Loucy (cell line): ENCODE measurements at regions not wholly inside any gene's neighbourhood (a gene's known extent, or its start where the extent isn't known, plus 50 kb on each side); places are given as distances from the start of the nearest gene placed in this dataset.

Experiments used
- H2AFZ ChIP-seq: fragments of 200-600 bp; sonication (generic); 2 replicates; pipeline ENCODE4 v1.6.0; 2016; ENCODE audit warnings: antibody characterized with exemption, mild to moderate bottlenecking, low read length, moderate library complexity
- H3F3A ChIP-seq: fragments of 200-600 bp; 2 replicates; pipeline ENCODE4 v1.6.0; 2016; ENCODE audit warnings: antibody characterized with exemption, low read depth, mild to moderate bottlenecking
- H3K27me3 ChIP-seq: fragments of 200-600 bp; sonication (generic); 2 replicates; pipeline ENCODE4 v1.6.1; 2014; ENCODE audit warnings: low read length, mild to moderate bottlenecking; ENCODE audit not compliant: insufficient read depth, poor library complexity, severe bottlenecking
- H3K36me3 ChIP-seq: fragments of 200-600 bp; sonication (generic); 2 replicates; pipeline ENCODE4 v1.6.1; 2016; ENCODE audit warnings: low read length; ENCODE audit not compliant: insufficient read depth
- H3K4me1 ChIP-seq: fragments of 200-600 bp; sonication (generic); 2 replicates; pipeline ENCODE4 v1.5.1; 2014; ENCODE audit warnings: low read length, mild to moderate bottlenecking; ENCODE audit not compliant: insufficient read depth, poor library complexity, severe bottlenecking
- H3K4me2 ChIP-seq: fragments of 200-600 bp; sonication (generic); 2 replicates; pipeline ENCODE4 v1.6.0; 2014; ENCODE audit warnings: antibody characterized with exemption, low read length, low read depth, mild to moderate bottlenecking; ENCODE audit not compliant: poor library complexity, severe bottlenecking
- H3K4me3 ChIP-seq: fragments of 200-600 bp; sonication (generic); 2 replicates; pipeline ENCODE4 v1.5.1; 2014; ENCODE audit warnings: low read length, mild to moderate bottlenecking, mixed read lengths; ENCODE audit not compliant: poor library complexity, severe bottlenecking
- H3K79me2 ChIP-seq: fragments of 200-600 bp; sonication (generic); 2 replicates; pipeline ENCODE4 v1.6.1; 2014; ENCODE audit warnings: low read length; ENCODE audit not compliant: insufficient read depth
- H3K9ac ChIP-seq: fragments of 200-600 bp; sonication (generic); 2 replicates; pipeline ENCODE4 v1.6.0; 2014; ENCODE audit warnings: mild to moderate bottlenecking, low read depth, low read length, moderate library complexity; ENCODE audit not compliant: poor library complexity, severe bottlenecking
- H3K9me2 ChIP-seq: fragments of 200-600 bp; sonication (generic); replicated peaks from 2 replicates; pipeline ENCODE4 v1.6.1; 2016; ENCODE audit warnings: low read depth, low read length, mixed read lengths
- H3K9me3 ChIP-seq: fragments of 200-600 bp; sonication (generic); 2 replicates; pipeline ENCODE4 v1.6.1; 2014; ENCODE audit warnings: mild to moderate bottlenecking, antibody characterized with exemption, low read length, low read depth; ENCODE audit not compliant: insufficient read depth
- H4K20me1 ChIP-seq: fragments of 200-600 bp; sonication (generic); 2 replicates; pipeline ENCODE4 v1.6.0; 2014; ENCODE audit warnings: antibody characterized with exemption, low read length, mild to moderate bottlenecking; ENCODE audit not compliant: insufficient read depth, poor library complexity, severe bottlenecking
- EZH2phosphoT487 ChIP-seq: fragments of 200-600 bp; IDR thresholded peaks from 2 replicates; pipeline ENCODE4 v1.6.1; 2018; ENCODE audit warnings: antibody characterized with exemption, mild to moderate bottlenecking, moderate library complexity, borderline replicate concordance
- TF ChIP-seq, protein P1 (sequence below): fragments of 200-600 bp; sonication (generic); conservative IDR thresholded peaks from 2 replicates; pipeline ENCODE4 v1.5.1; 2014; ENCODE audit warnings: mild to moderate bottlenecking, antibody characterized with exemption, low read length

DNA sequence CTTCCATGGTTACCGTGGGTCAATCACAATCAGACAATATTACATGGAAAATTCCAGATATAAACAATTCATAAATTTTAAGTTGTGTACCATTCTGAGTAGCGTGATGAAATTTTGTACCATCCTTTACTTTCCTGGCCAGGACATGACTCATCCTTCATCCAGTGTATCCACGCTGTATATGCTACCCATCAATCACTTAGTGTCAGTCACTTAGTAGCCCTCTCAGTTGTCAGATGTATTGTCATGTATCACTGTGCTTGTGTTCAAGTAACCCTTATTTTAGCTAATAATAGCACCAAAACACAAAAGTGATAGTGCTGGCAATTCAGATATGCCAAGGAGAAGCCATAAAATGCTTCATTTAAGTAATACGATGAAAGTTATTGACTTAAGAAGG, 282.6 kb downstream of the CPS1 start:
- Histone ChIP-seq H4K20me1 (no peaks in the 10 kb centered on the region), H3F3A (no peaks in the 10 kb centered on the region), H3K4me1 (no peaks in the 10 kb centered on the region), H3K27me3 (no peaks in the 10 kb centered on the region), H3K9me2 (no peaks in the 10 kb centered on the region), H3K9me3 (no peaks in the 10 kb centered on the region), H3K4me3 (no peak overlapping the region), H3K4me2 (no peak overlapping the region), H3K36me3 (no peaks in the 10 kb centered on the region), H2AFZ (no peak overlapping the region), H3K79me2 (no peaks in the 10 kb centered on the region), H3K9ac (no peak overlapping the region)
- TF ChIP-seq, protein P1, sequence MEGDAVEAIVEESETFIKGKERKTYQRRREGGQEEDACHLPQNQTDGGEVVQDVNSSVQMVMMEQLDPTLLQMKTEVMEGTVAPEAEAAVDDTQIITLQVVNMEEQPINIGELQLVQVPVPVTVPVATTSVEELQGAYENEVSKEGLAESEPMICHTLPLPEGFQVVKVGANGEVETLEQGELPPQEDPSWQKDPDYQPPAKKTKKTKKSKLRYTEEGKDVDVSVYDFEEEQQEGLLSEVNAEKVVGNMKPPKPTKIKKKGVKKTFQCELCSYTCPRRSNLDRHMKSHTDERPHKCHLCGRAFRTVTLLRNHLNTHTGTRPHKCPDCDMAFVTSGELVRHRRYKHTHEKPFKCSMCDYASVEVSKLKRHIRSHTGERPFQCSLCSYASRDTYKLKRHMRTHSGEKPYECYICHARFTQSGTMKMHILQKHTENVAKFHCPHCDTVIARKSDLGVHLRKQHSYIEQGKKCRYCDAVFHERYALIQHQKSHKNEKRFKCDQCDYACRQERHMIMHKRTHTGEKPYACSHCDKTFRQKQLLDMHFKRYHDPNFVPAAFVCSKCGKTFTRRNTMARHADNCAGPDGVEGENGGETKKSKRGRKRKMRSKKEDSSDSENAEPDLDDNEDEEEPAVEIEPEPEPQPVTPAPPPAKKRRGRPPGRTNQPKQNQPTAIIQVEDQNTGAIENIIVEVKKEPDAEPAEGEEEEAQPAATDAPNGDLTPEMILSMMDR: no peak
- TF ChIP-seq EZH2phosphoT487: no peak

DNA sequence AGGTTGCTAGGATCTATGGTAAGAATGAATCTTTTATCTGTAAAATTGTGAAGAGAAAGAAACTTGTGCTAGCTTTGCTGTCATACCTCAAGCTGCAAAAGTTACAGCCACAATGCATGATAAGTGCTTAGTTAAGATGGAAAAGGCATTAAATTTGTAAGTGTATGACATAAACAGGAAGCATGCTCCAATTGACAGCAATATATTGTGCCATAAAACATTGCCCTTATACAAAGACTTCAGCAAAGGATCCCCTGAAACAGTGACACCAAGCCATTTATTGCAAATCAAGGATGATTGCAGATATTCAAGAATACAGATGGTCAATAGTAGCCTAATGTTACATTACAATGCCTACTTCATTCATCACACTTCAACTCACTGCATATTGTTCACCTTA, 283.1 kb downstream of the CPS1 start:
- no peak overlapping the region for H3K4me2 ChIP-seq
- H3F3A ChIP-seq: no peaks in the 10 kb centered on the region
- no peak overlapping the region for H2AFZ ChIP-seq
- H3K4me3 ChIP-seq: no peak overlapping the region
- H3K27me3 ChIP-seq: no peaks in the 10 kb centered on the region
- H3K4me1 ChIP-seq: no peaks in the 10 kb centered on the region
- H3K9ac ChIP-seq: no peak overlapping the region
- TF ChIP-seq, protein P1: no peak
- TF ChIP-seq EZH2phosphoT487: no peak
- no peaks in the 10 kb centered on the region for H3K79me2 ChIP-seq
- H3K9me2 ChIP-seq: no peaks in the 10 kb centered on the region
- no peaks in the 10 kb centered on the region for H3K36me3 ChIP-seq
- no peaks in the 10 kb centered on the region for H4K20me1 ChIP-seq
- no peaks in the 10 kb centered on the region for H3K9me3 ChIP-seq

DNA sequence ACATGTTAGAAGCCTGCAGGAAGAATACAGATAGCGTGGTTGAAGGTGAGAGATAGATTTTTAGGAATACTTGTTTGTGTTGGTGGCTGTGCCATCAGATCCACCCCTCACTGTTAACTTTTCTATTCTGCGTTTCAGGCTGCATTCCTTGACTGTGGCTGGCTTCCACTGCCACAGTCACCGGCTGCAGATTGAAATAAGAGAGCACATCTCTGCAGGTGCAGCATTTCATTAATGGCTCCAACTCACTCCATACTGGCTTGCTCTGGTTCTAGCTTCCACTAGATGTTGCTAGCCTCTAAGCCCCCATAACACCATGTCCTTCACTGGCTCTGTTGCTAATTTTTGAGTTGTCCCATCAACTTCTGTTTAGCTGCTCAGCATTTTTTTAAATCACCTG, 286.5 kb downstream of the CPS1 start:
- TF ChIP-seq EZH2phosphoT487: no peak
- TF ChIP-seq, protein P1: no peak
- Histone ChIP-seq H3K9me2 (no peaks in the 10 kb centered on the region), H3K4me2 (no peak overlapping the region), H3K9ac (no peak overlapping the region), H3K36me3 (no peaks in the 10 kb centered on the region), H3K9me3 (no peaks in the 10 kb centered on the region), H4K20me1 (no peaks in the 10 kb centered on the region), H3K4me1 (no peaks in the 10 kb centered on the region), H2AFZ (no peak overlapping the region), H3K79me2 (no peaks in the 10 kb centered on the region), H3K27me3 (no peaks in the 10 kb centered on the region), H3F3A (no peaks in the 10 kb centered on the region), H3K4me3 (no peak overlapping the region)
